ENCODE measurements at regions not wholly inside any gene's neighbourhood (a gene's known extent, or its start where the extent isn't known, plus 50 kb on each side); places are given as distances from the start of the nearest gene placed in this dataset.

DNA sequence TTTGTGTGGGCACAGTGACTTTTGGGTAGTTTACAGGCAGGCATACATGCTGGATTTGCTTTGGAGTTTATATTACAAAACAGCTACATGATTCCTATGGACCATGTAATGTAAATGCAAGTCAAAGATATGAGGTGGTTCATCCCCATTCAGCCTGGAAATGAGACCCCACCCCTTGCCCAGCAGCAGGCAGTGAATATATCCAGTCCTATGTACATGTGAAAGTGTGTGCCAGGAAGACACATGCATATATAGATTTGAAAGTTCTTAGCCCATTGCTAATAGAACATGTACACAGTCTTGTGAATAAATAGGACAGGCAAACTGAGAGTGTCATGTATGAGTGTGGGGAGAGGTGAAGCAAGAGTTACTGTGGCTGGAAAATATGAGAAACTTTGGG lies 65.3 kb downstream of the FZD1 start:
- Histone ChIP-seq H3K9me3 (no peaks in the 10 kb centered on the region), H3K4me1 (no peaks in the 10 kb centered on the region), H3K4me3 (no peak overlapping the region), H3K36me3 (replicated peaks in 1 of 2; ENCODE audit: insufficient read depth in 1 of 2, low read depth in 2 of 2) (no peaks in the 10 kb centered on the region), H3K27ac (no peak overlapping the region), H3K27me3 (no peaks in the 10 kb centered on the region)
- no peak for TF ChIP-seq POLR2A (IDR thresholded peaks at IDR 0.05)
- TF ChIP-seq, protein P1, sequence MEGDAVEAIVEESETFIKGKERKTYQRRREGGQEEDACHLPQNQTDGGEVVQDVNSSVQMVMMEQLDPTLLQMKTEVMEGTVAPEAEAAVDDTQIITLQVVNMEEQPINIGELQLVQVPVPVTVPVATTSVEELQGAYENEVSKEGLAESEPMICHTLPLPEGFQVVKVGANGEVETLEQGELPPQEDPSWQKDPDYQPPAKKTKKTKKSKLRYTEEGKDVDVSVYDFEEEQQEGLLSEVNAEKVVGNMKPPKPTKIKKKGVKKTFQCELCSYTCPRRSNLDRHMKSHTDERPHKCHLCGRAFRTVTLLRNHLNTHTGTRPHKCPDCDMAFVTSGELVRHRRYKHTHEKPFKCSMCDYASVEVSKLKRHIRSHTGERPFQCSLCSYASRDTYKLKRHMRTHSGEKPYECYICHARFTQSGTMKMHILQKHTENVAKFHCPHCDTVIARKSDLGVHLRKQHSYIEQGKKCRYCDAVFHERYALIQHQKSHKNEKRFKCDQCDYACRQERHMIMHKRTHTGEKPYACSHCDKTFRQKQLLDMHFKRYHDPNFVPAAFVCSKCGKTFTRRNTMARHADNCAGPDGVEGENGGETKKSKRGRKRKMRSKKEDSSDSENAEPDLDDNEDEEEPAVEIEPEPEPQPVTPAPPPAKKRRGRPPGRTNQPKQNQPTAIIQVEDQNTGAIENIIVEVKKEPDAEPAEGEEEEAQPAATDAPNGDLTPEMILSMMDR (IDR thresholded peaks at IDR 0.05), result no peak
- intact Hi-C loops (cut with DNase I), result no loop called here
- DNase-seq (no peak), ATAC-seq (no peak)

DNA sequence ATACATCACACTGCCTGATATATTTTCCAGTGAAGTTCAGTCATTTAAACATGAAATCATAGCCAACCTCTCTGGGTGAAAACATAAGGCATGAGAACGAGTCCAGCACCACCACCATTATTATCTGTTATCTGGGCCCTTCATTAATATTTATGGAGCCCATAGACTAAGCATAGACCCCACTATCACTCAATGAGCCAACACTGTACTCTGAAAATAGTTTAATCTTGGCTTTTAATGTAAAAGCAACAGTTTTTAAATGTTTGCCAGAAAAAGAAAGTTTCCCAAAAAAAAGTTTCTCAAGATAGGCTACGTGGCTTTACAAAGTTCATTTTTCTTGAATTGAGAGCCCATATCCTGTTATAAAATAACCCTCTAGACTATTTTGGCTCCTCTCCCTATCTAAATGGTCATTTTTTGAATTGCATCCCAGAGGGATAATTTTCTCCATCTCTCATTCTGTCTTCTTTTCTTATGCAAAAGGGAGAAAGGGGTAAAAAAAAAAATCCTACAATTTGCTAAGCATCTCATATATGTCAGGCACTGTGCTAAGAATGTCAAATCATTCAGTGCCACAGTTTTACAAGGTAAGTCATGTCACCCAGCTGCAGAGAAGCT lies 66.1 kb downstream of the FZD1 start:
- DNase-seq (no peak), ATAC-seq (no peak)
- WGBS, 2 donors, result 29 to 32% methylated on average over 2 of the region's 2 CpGs
- Histone ChIP-seq H3K4me3 (no peak overlapping the region), H3K27ac (no peak overlapping the region), H3K27me3 (no peaks in the 10 kb centered on the region), H3K9me3 (no peaks in the 10 kb centered on the region), H3K4me1 (no peaks in the 10 kb centered on the region), H3K36me3 (replicated peaks in 1 of 2; ENCODE audit: insufficient read depth in 1 of 2, low read depth in 2 of 2) (no peaks in the 10 kb centered on the region)
- no peak for TF ChIP-seq POLR2A (IDR thresholded peaks at IDR 0.05)
- TF ChIP-seq, protein P1 (IDR thresholded peaks at IDR 0.05), result no peak
- intact Hi-C loops (cut with DNase I), result no loop called here

DNA sequence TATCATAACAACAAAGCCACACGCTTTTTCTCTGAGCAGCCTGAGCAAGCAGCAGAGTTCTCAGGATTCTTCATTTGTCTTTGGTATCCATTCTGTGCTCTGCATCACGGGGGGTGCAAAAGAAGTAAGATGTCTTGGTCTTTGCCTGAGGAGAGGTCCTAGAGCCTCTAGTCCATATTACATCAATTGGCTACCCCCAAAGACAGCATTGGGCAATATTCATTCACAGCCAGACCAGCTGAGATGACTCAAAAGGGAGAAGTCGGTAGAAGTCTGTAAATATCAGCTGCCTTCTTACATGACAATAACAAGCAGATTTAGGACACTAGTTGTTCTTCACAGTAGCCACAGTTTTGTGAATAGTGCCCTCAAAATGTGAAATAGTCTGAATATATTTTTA lies 66.6 kb downstream of the FZD1 start:
- 51 to 66% methylated on average over 3 of the region's 3 CpGs for WGBS, 2 donors

DNA sequence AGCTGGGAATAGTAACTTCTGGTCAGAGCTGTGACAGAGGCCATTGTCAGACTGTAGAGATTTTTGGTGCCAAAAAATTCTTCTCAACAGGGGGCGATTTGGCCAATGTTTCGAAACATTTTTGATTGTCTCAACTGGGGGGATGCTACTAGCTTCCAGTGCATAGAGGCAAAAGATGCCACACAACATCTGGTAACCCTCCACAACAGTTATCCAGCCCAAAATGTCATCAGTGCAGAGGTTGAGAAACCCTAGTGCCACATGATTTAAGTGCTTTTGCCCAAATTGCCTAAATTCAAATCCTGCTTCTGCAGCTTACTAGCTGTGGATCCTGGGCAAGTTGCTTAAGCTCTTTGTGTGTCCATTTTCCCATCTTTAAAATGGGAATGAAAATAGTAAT lies 71.9 kb downstream of the FZD1 start:
- Histone ChIP-seq H3K9me3 (no peaks in the 10 kb centered on the region), H3K36me3 (replicated peaks in 1 of 2; ENCODE audit: insufficient read depth in 1 of 2, low read depth in 2 of 2) (no peaks in the 10 kb centered on the region), H3K4me3 (no peak overlapping the region), H3K27me3 (no peaks in the 10 kb centered on the region), H3K27ac (no peak overlapping the region), H3K4me1 (no peaks in the 10 kb centered on the region)
- intact Hi-C loops (cut with DNase I), result no loop called here
- ATAC-seq, result no peak
- TF ChIP-seq, protein P1 (IDR thresholded peaks at IDR 0.05), result no peak
- TF ChIP-seq POLR2A (IDR thresholded peaks at IDR 0.05), result no peak
- no peak for DNase-seq
- 64 to 78% methylated on average over 2 of the region's 2 CpGs for WGBS, 2 donors

More for the DNA sequence above, 66.6 kb downstream of the FZD1 start:
- Histone ChIP-seq H3K27ac (no peak overlapping the region), H3K36me3 (replicated peaks in 1 of 2; ENCODE audit: insufficient read depth in 1 of 2, low read depth in 2 of 2) (no peaks in the 10 kb centered on the region), H3K27me3 (no peaks in the 10 kb centered on the region), H3K4me3 (no peak overlapping the region), H3K4me1 (no peaks in the 10 kb centered on the region), H3K9me3 (no peaks in the 10 kb centered on the region)
- ATAC-seq (no peak), DNase-seq (no peak)
- intact Hi-C loops (cut with DNase I), result no loop called here
- no peak for TF ChIP-seq POLR2A (IDR thresholded peaks at IDR 0.05)
- TF ChIP-seq, protein P1 (IDR thresholded peaks at IDR 0.05), result no peak
